HG02970 (cell line): ENCODE measurements at regions not wholly inside any gene's neighbourhood (a gene's known extent, or its start where the extent isn't known, plus 50 kb on each side); places are given as distances from the start of the nearest gene placed in this dataset.
A peak's percentile ranks its signal among the peaks of the same experiment; 100 is the strongest.

ENCODE experiments used
- ATAC-seq: cut with Tn5 transposase; IDR thresholded peaks from one replicate; pipeline ENCODE4 v1.9.1; 2021; ENCODE audit warnings: mild to moderate bottlenecking, moderate library complexity, moderate number of reproducible peaks; ENCODE audit not compliant: unreplicated experiment, low FRiP score

- no peak for ATAC-seq
Measured at GRCh38 chr3:16040991-16041390, 133.5 kb upstream of the GALNT15 start.

GRCh38 chr3:16048435-16049318, 125.8 kb upstream of the GALNT15 start:
- peak; percentile 83 for ATAC-seq

- no peak for ATAC-seq
Measured at GRCh38 chr3:16050641-16051467, 123.6 kb upstream of the GALNT15 start.

- no peak for ATAC-seq
Measured at GRCh38 chr3:16051691-16052090, 122.8 kb upstream of the GALNT15 start.

- no peak for ATAC-seq
Measured at GRCh38 chr3:16052964-16053363, 121.5 kb upstream of the GALNT15 start.

GRCh38 chr3:16053794-16054193, 120.7 kb upstream of the GALNT15 start:
- no peak for ATAC-seq

GRCh38 chr3:16055606-16056211, 118.8 kb upstream of the GALNT15 start:
- ATAC-seq: no peak

- no peak for ATAC-seq
Measured at GRCh38 chr3:16056217-16056616, 118.3 kb upstream of the GALNT15 start.

- ATAC-seq: no peak
Measured at GRCh38 chr3:16058521-16058920, 116.0 kb upstream of the GALNT15 start.

GRCh38 chr3:16059081-16059537, 115.4 kb upstream of the GALNT15 start:
- no peak for ATAC-seq

- ATAC-seq: no peak
Measured at GRCh38 chr3:16059711-16060357, 114.6 kb upstream of the GALNT15 start.

GRCh38 chr3:16060358-16060852, 114.1 kb upstream of the GALNT15 start:
- no peak for ATAC-seq

GRCh38 chr3:16060945-16061344, 113.5 kb upstream of the GALNT15 start:
- no peak for ATAC-seq

GRCh38 chr3:16061491-16061890, 113.0 kb upstream of the GALNT15 start:
- no peak for ATAC-seq

- no peak for ATAC-seq
Measured at GRCh38 chr3:16063603-16064002, 110.9 kb upstream of the GALNT15 start.

GRCh38 chr3:16064642-16065414, 109.7 kb upstream of the GALNT15 start:
- no peak for ATAC-seq

- ATAC-seq: no peak
Measured at GRCh38 chr3:16066545-16066944, 107.9 kb upstream of the GALNT15 start.

GRCh38 chr3:16066975-16067374, 107.5 kb upstream of the GALNT15 start:
- ATAC-seq: no peak

- ATAC-seq: no peak
Measured at GRCh38 chr3:16067837-16068471, 106.5 kb upstream of the GALNT15 start.
